PC-3 (cell line): ENCODE measurements at regions not wholly inside any gene's neighbourhood (a gene's known extent, or its start where the extent isn't known, plus 50 kb on each side); places are given as distances from the start of the nearest gene placed in this dataset.

ENCODE experiments used
- ATAC-seq: fragments of 200-7000 bp; cut with Tn5 transposase; 2 replicates; pipeline ENCODE4 v1.9.1; 2020; ENCODE audit warnings: mild to moderate bottlenecking, moderate library complexity
- BruUV-seq: library from RNA; stranded (reverse); fragments of 400-500 nt; replicated peaks from 2 replicates; lab custom pipeline; 2021; lab: Mats Ljungman, UMichigan
- CTCF ChIA-PET: fragments of 300-600 bp; sonication (Branson Sonifier 250); formaldehyde crosslinking; loops from one replicate; lab custom pipeline; 2022; ENCODE audit warnings: antibody characterized with exemption; lab: Charles Lee
- POLR2A ChIA-PET: fragments of 300-600 bp; sonication (Branson Sonifier 250); formaldehyde crosslinking; loops from one replicate; lab custom pipeline; 2022; ENCODE audit warnings: antibody characterized with exemption; ENCODE audit not compliant: unreplicated experiment; lab: Charles Lee
- DNase-seq: peaks from one replicate; pipeline ENCODE4 v3.0.0-alpha.2; 2015
- H2AFZ ChIP-seq: fragments of 300-600 bp; sonication (generic); 2 replicates; pipeline ENCODE4 v1.6.0; 2016; ENCODE audit warnings: antibody characterized with exemption, low read length
- H3F3A ChIP-seq: fragments of 300-600 bp; sonication (generic); one replicate; pipeline ENCODE4 v1.6.0; 2017; ENCODE audit warnings: antibody characterized with exemption, low read length, control low read depth, mild to moderate bottlenecking; ENCODE audit not compliant: unreplicated experiment
- H3K27ac ChIP-seq: fragments of 300-600 bp; sonication (generic); 2 replicates; pipeline ENCODE4 v1.5.1; 2016; ENCODE audit warnings: mild to moderate bottlenecking, low read length
- H3K27me3 ChIP-seq: fragments of 300-600 bp; sonication (generic); 2 replicates; pipeline ENCODE4 v1.6.1; 2016; ENCODE audit warnings: low read length, mixed read lengths
- H3K36me3 ChIP-seq: fragments of 300-600 bp; sonication (generic); 2 replicates; pipeline ENCODE4 v1.6.1; 2016; ENCODE audit warnings: low read depth, mixed run types, low read length, mixed read lengths
- H3K4me1 ChIP-seq: fragments of 300-600 bp; sonication (generic); 2 replicates; pipeline ENCODE4 v1.5.1; 2016; ENCODE audit warnings: low read length; ENCODE audit not compliant: insufficient read depth
- H3K4me2 ChIP-seq: fragments of 300-600 bp; sonication (generic); 2 replicates; pipeline ENCODE4 v1.6.0; 2016; ENCODE audit warnings: low read length
- H3K4me3 ChIP-seq: fragments of 300-600 bp; sonication (generic); 2 replicates; pipeline ENCODE4 v1.5.1; 2016; ENCODE audit warnings: mild to moderate bottlenecking, low read length, mixed read lengths
- H3K79me2 ChIP-seq: fragments of 300-600 bp; sonication (generic); 2 replicates; pipeline ENCODE4 v1.6.1; 2017; ENCODE audit warnings: low read length, mixed read lengths
- H3K9ac ChIP-seq: fragments of 300-600 bp; sonication (generic); 2 replicates; pipeline ENCODE4 v1.6.0; 2016; ENCODE audit warnings: mild to moderate bottlenecking, low read length
- H3K9me2 ChIP-seq: fragments of 300-600 bp; sonication (generic); replicated peaks from 2 replicates; pipeline ENCODE4 v1.6.1; 2016; ENCODE audit warnings: mixed run types, low read length, mixed read lengths
- H3K9me3 ChIP-seq: fragments of 300-600 bp; sonication (generic); 2 replicates; pipeline ENCODE4 v1.6.1; 2016; ENCODE audit warnings: low read length, mixed read lengths
- H4K20me1 ChIP-seq: fragments of 300-600 bp; sonication (generic); 2 replicates; pipeline ENCODE4 v1.6.1; 2016; ENCODE audit warnings: low read length, mixed read lengths
- CTCF ChIP-seq: fragments of 300-600 bp; sonication (generic); conservative IDR thresholded peaks from 2 replicates; pipeline ENCODE4 v1.5.1; 2017; ENCODE audit warnings: antibody characterized with exemption, low read depth, mild to moderate bottlenecking, low read length
- EZH2 ChIP-seq: fragments of 300-600 bp; sonication (generic); IDR thresholded peaks from one replicate; pipeline ENCODE4 v1.6.1; 2017; ENCODE audit warnings: antibody characterized with exemption, mild to moderate bottlenecking, low read length; ENCODE audit not compliant: unreplicated experiment
- EZH2phosphoT487 ChIP-seq: fragments of 300-600 bp; sonication (generic); IDR thresholded peaks from 2 replicates; pipeline ENCODE4 v1.6.1; 2018; ENCODE audit warnings: mild to moderate bottlenecking, antibody characterized with exemption, low read length, borderline replicate concordance
- intact Hi-C: fragments of 100-400 bp; cut with micrococcal nuclease; formaldehyde crosslinking; loops from 2 replicates; pipeline ENCODE4 v1.9.0; 2023

GRCh38 chr18:34506198-34506597, 203.9 kb upstream of the DTNA start:
- no peak overlapping the region for H3K4me3 ChIP-seq
- no peaks in the 10 kb centered on the region for H4K20me1 ChIP-seq
- no peak overlapping the region for H2AFZ ChIP-seq
- H3K9me2 ChIP-seq, result no peaks in the 10 kb centered on the region
- no peak for ATAC-seq
- no peak overlapping the region for H3K4me2 ChIP-seq
- TF ChIP-seq EZH2, result no peak
- TF ChIP-seq CTCF, result no peak
- TF ChIP-seq EZH2phosphoT487, result no peak
- H3K36me3 ChIP-seq, result no peaks in the 10 kb centered on the region
- POLR2A ChIA-PET, result no interaction called here
- no peaks in the 10 kb centered on the region for H3F3A ChIP-seq
- peaks cover 6% of the 10 kb centered on the region for H3K4me1 ChIP-seq
- H3K9me3 ChIP-seq, result no peaks in the 10 kb centered on the region
- intact Hi-C loops, result no loop called here
- no peaks in the 10 kb centered on the region for H3K27me3 ChIP-seq
- no TSS peak for BruUV-seq
- CTCF ChIA-PET, result no interaction called here
- peaks cover 8% of the 10 kb centered on the region for H3K79me2 ChIP-seq
- no peak overlapping the region for H3K27ac ChIP-seq
- no peak for DNase-seq
- H3K9ac ChIP-seq, result no peak overlapping the region

GRCh38 chr18:34509163-34509562, 200.9 kb upstream of the DTNA start:
- H3F3A ChIP-seq, result no peaks in the 10 kb centered on the region
- no peak overlapping the region for H3K27ac ChIP-seq
- no TSS peak for BruUV-seq
- intact Hi-C loops, result no loop called here
- no peak for DNase-seq
- no peaks in the 10 kb centered on the region for H3K9me3 ChIP-seq
- H3K27me3 ChIP-seq, result no peaks in the 10 kb centered on the region
- H3K4me1 ChIP-seq, result peaks cover 26% of the 10 kb centered on the region
- ATAC-seq, result no peak
- CTCF ChIA-PET, result no interaction called here
- no peak overlapping the region for H3K4me2 ChIP-seq
- H3K9ac ChIP-seq, result no peak overlapping the region
- H3K79me2 ChIP-seq, result peaks cover 22% of the 10 kb centered on the region
- H4K20me1 ChIP-seq, result no peaks in the 10 kb centered on the region
- no peak overlapping the region for H3K4me3 ChIP-seq
- no peaks in the 10 kb centered on the region for H3K36me3 ChIP-seq
- no peaks in the 10 kb centered on the region for H3K9me2 ChIP-seq
- POLR2A ChIA-PET, result no interaction called here
- TF ChIP-seq CTCF, result no peak
- TF ChIP-seq EZH2, result no peak
- TF ChIP-seq EZH2phosphoT487, result no peak
- H2AFZ ChIP-seq, result no peak overlapping the region

- no peaks in the 10 kb centered on the region for H3F3A ChIP-seq
- POLR2A ChIA-PET, result interaction anchor here (0.6 kb wide), 2 partner anchors 190 to 1107 kb away, joined by 3 to 8 read pairs; no protein-coding TSS in a partner anchor
- no peak overlapping the region for H3K9ac ChIP-seq
- no peak overlapping the region for H3K4me2 ChIP-seq
- BruUV-seq, result no TSS peak
- intact Hi-C loops, result no loop called here
- no peak for TF ChIP-seq EZH2
- TF ChIP-seq EZH2phosphoT487, result no peak
- no peak for TF ChIP-seq CTCF
- H3K27ac ChIP-seq, result no peak overlapping the region
- peaks cover 34% of the 10 kb centered on the region for H3K4me1 ChIP-seq
- no peaks in the 10 kb centered on the region for H3K36me3 ChIP-seq
- DNase-seq (no peak), ATAC-seq (no peak)
- no peak overlapping the region for H2AFZ ChIP-seq
- peaks cover 18% of the 10 kb centered on the region for H3K79me2 ChIP-seq
- no peaks in the 10 kb centered on the region for H3K27me3 ChIP-seq
- H3K9me3 ChIP-seq, result no peaks in the 10 kb centered on the region
- CTCF ChIA-PET, result no interaction called here
- no peaks in the 10 kb centered on the region for H3K9me2 ChIP-seq
- H3K4me3 ChIP-seq, result no peak overlapping the region
- no peaks in the 10 kb centered on the region for H4K20me1 ChIP-seq
These were observed 200.1 kb upstream of the DTNA start for GRCh38 chr18:34509879-34510586.
